CD4-positive, alpha-beta T cell treated with Interferon gamma for 1 hour (primary cell): ENCODE measurements at regions not wholly inside any gene's neighbourhood (a gene's known extent, or its start where the extent isn't known, plus 50 kb on each side); places are given as distances from the start of the nearest gene placed in this dataset.
"Not testable (repeated sequence)": the region's sequence is repeated elsewhere in the genome, so short reads cannot be mapped to it uniquely, and the experiment has no call there.

Source experiments
- DNase-seq: peaks from one replicate; pipeline ENCODE4 v3.0.0-alpha.2; 2020

GRCh38 chr6:150775415-150776203 is 89.9 kb upstream of the MTHFD1L start:
- DNase-seq: no peak

GRCh38 chr6:150777736-150778135 is 87.8 kb upstream of the MTHFD1L start:
- DNase-seq: no peak

GRCh38 chr6:150783813-150784212 is 81.7 kb upstream of the MTHFD1L start:
- DNase-seq: no peak

GRCh38 chr6:150787429-150787828 is 78.1 kb upstream of the MTHFD1L start:
- DNase-seq: no peak

- DNase-seq: no peak
Measured at GRCh38 chr6:150788089-150788488, 77.4 kb upstream of the MTHFD1L start.

GRCh38 chr6:150789906-150790305 is 75.6 kb upstream of the MTHFD1L start:
- DNase-seq: not testable (repeated sequence)

- no peak for DNase-seq
Measured at GRCh38 chr6:150791717-150792116, 73.8 kb upstream of the MTHFD1L start.

- DNase-seq: no peak
Measured at GRCh38 chr6:150797949-150798348, 67.6 kb upstream of the MTHFD1L start.

GRCh38 chr6:150799276-150799805 is 66.2 kb upstream of the MTHFD1L start:
- DNase-seq: no peak

GRCh38 chr6:150800674-150801314 is 64.7 kb upstream of the MTHFD1L start:
- DNase-seq: no peak

GRCh38 chr6:150806790-150807189 is 58.7 kb upstream of the MTHFD1L start:
- no peak for DNase-seq

GRCh38 chr6:150813319-150813992 is 52.0 kb upstream of the MTHFD1L start:
- DNase-seq: no peak

GRCh38 chr6:150813993-150814359 is 51.5 kb upstream of the MTHFD1L start:
- no peak for DNase-seq
